ENCODE measurements at regions not wholly inside any gene's neighbourhood (a gene's known extent, or its start where the extent isn't known, plus 50 kb on each side); places are given as distances from the start of the nearest gene placed in this dataset.

DNA sequence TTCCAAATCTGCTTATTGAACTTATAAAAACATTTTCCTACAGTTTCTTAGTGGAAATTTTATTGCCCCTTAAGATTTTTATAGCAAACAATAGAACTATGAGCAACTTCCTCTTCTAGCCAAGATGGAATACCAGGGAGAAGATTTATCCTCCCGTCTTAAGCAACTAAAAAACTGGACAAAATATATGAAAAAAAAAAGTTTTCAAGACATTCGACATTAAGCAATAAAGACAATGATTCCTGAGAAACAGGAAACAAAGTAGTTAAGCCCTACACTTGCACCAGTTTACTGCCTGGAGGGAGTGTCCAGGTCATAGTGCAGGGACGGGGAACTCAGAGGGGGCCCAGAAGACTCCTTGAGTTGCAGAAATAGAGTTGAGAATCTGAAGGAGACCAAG is 516.1 kb upstream of the DIPK2B start:
- Mint-ChIP-seq H3K9me3 (no peaks in the 10 kb centered on the region), H3K36me3 (ENCODE audit: low read depth) (no peaks in the 10 kb centered on the region), H3K27ac (peak overlapping the region; percentile 21), H3K4me1 (ENCODE audit: low read depth) (peaks cover 84% of the 10 kb centered on the region), H3K4me3 (no peak overlapping the region), H3K27me3 (no peaks in the 10 kb centered on the region)

DNA sequence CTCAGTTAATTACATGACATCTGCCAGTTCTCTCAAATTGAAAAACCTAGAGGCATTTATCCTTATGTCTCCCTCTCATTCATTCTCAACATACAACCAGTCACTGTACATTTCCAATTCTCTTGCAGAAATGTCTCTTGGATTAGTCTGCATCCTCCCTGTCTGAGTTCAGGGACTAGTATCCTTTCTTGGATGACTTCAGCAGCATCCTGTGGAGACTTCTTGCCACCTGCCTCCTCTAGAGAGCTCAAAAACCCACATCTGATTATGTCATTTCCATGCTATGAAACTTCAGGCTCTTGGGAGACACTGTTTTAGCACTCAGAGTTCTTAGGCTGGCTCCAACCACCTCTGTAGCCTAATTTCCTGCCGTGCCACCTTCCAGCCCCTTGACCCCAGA is 515.1 kb upstream of the DIPK2B start:
- Mint-ChIP-seq H3K4me1 (ENCODE audit: low read depth) (peaks cover 93% of the 10 kb centered on the region), H3K9me3 (no peaks in the 10 kb centered on the region), H3K27ac (peak overlapping the region; percentile 87), H3K27me3 (no peaks in the 10 kb centered on the region), H3K36me3 (ENCODE audit: low read depth) (no peaks in the 10 kb centered on the region), H3K4me3 (peak overlapping the region; percentile 59)

DNA sequence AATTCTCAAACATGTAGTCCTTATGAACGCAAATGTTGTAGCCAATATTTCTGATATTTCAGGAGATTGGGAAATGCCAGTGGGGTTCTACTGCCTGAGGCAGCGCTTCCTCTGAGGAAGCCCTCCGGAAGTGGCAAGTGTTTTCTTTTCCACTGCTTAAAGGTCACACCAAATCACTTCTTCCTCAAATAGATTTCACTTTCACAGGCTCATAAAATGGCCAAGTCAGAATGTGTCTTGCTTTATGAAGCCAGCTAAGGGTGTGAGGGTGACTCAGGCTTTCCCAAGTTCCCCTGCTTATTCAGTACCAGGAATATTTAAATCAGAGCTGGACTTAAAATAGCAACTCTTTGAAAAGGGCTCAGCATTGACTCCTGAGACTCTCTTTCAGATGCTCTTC is 514.2 kb upstream of the DIPK2B start:
- H3K4me1 Mint-ChIP-seq (ENCODE audit: low read depth), result peaks cover 91% of the 10 kb centered on the region
- no peaks in the 10 kb centered on the region for H3K9me3 Mint-ChIP-seq
- peak overlapping the region; percentile 37 for H3K4me3 Mint-ChIP-seq
- no peaks in the 10 kb centered on the region for H3K27me3 Mint-ChIP-seq
- H3K36me3 Mint-ChIP-seq (ENCODE audit: low read depth), result no peaks in the 10 kb centered on the region
- H3K27ac Mint-ChIP-seq, result peak overlapping the region; percentile 87

DNA sequence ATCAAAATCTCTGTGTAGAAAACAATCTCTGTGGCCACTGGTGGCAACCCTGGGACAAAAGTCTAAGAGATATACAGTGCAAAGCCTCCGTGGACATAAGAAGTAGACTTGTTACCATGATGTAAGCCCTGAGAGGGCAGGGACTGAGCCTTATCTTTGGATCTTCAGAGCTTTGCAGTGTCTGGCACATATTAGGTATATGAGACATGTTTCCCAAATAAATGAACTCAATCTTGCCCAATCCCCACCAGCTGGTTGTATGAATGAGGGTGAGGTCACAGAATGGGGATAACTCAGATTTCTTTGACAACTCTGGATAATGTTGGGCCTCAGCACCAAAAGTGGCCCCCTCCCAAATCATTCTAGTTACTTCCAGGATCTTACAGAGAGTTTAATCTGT is 511.4 kb upstream of the DIPK2B start:
- no peaks in the 10 kb centered on the region for H3K36me3 Mint-ChIP-seq (ENCODE audit: low read depth)
- peaks cover 4% of the 10 kb centered on the region for H3K9me3 Mint-ChIP-seq
- H3K4me3 Mint-ChIP-seq, result no peak overlapping the region
- peak overlapping the region; percentile 94 for H3K27ac Mint-ChIP-seq
- H3K4me1 Mint-ChIP-seq (ENCODE audit: low read depth), result peaks cover 86% of the 10 kb centered on the region
- no peaks in the 10 kb centered on the region for H3K27me3 Mint-ChIP-seq

DNA sequence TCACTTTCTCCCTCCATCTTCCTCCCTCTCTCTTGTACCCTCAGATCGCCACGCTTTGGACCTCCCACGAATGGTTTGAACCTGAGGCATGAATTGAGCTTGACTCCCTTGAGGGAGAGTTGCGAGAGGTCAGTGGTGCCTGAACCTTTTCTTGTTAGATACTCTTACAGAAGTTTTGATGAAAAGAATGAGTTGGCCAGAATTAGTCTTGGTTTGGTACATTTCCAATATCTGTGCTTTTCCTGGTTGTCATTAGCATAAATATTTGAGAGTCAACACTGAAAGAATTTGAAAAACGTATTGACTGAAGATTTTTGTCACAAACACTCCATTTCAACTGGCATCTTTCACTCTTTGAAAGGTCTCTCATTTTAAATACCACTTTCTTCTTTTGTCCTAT is 510.6 kb upstream of the DIPK2B start:
- Mint-ChIP-seq H3K36me3 (ENCODE audit: low read depth) (no peaks in the 10 kb centered on the region), H3K4me3 (peak overlapping the region; percentile 60), H3K27ac (peak overlapping the region; percentile 94), H3K4me1 (ENCODE audit: low read depth) (peaks cover 78% of the 10 kb centered on the region), H3K27me3 (no peaks in the 10 kb centered on the region), H3K9me3 (peaks cover 4% of the 10 kb centered on the region)

DNA sequence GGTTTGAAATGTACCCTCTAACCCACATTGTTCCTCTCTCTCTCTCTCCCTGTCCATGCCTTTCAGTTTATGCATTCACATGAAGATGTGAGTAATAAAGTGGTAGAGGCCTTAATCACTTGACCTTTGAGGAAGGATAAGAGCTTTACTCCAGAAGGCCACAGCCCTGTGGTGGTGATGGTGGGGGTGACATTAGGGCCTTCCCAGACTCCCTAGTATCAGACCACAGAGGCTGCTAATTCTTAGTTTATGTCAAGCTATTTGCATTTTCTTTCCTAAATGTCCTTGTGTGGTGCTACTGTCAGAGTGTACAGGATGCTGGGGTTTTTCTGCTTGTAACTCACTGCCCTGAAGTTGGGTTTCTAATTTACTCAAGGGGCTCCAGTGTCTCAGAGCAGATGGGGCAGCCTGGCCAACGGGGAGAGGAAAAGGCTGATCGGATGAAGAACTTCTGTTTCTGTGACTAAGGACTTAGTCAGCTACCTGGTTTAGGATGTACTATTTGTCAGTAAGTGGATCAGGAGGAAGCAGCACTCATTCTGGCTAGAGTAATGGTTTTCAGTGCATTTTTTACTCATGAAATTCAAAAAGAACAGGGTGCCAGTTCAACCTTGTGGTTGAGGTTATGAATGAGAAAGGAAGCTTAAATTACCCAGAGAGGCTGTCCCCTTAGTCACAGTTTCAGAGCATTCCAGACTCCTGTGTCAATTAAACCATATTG is 509.6 kb upstream of the DIPK2B start:
- Mint-ChIP-seq H3K36me3 (ENCODE audit: low read depth) (no peaks in the 10 kb centered on the region), H3K9me3 (peaks cover 4% of the 10 kb centered on the region), H3K27ac (peak overlapping the region; percentile 94), H3K27me3 (no peaks in the 10 kb centered on the region), H3K4me1 (ENCODE audit: low read depth) (peaks cover 68% of the 10 kb centered on the region), H3K4me3 (peak overlapping the region; percentile 45)

DNA sequence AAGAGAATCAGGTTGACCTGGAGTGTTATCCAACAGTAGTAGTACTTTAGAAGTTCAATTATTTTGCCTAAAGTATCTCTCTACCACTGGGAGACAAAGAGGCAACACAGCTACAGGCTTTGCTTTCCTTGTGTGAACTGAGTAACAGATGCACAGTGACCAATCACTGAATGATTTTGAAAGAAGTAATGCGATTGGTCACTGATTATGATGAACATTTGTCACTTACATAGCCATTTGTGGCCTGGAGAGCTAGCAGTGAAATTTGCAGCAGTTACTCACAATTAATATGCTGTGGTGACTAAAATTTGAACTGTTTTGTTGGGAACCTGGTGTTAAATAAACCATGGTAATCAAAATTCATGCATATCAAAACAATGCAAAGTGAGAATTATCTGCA is 508.7 kb upstream of the DIPK2B start:
- Mint-ChIP-seq H3K27me3 (no peaks in the 10 kb centered on the region), H3K36me3 (ENCODE audit: low read depth) (no peaks in the 10 kb centered on the region), H3K27ac (peak overlapping the region; percentile 94), H3K4me1 (ENCODE audit: low read depth) (peaks cover 59% of the 10 kb centered on the region), H3K4me3 (peak overlapping the region; percentile 45), H3K9me3 (peaks cover 4% of the 10 kb centered on the region)

DNA sequence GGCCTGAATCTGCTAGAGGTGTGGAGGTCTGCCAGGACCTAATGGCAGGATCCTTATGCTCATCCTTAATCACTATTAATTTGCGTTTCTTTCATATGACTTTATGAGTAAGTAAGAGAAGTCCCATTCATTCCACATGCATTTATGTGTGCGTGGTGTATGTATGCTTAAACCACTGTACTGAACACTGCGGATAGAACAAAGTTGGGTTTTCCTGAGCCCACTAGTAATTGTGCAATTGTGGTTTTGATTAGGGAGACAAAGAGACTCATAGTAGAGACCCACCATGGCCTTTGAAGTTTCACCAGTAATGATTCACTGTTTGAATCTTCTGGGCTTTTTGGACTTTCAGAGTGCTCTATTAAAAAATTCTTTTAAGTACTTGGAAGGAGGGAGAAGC is 498.5 kb upstream of the DIPK2B start:
- peaks cover 36% of the 10 kb centered on the region for H3K4me1 Mint-ChIP-seq (ENCODE audit: low read depth)
- no peak overlapping the region for H3K4me3 Mint-ChIP-seq
- no peaks in the 10 kb centered on the region for H3K36me3 Mint-ChIP-seq (ENCODE audit: low read depth)
- H3K9me3 Mint-ChIP-seq, result peaks cover 5% of the 10 kb centered on the region
- H3K27me3 Mint-ChIP-seq, result no peaks in the 10 kb centered on the region
- H3K27ac Mint-ChIP-seq, result peak overlapping the region; percentile 87

DNA sequence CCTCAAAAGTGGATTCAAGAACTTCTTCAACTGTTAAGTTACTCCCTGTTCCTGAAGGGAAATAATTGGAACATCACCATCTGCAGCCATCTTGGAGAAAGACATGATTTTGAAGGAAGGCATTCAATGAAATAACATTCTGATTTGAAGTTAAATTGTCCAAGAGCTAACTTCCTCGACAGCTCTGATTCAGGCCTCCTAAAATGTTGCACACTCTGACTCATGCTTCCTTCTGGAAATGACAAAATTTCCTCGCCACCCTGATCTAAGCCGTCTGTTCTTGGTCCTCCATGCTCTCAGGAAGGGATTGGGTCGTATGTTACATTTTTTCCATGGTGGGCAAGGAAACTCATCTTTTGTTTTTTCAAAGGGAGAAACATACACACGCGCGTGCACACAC is 496.9 kb upstream of the DIPK2B start:
- no peaks in the 10 kb centered on the region for H3K36me3 Mint-ChIP-seq (ENCODE audit: low read depth)
- peak overlapping the region; percentile 62 for H3K27ac Mint-ChIP-seq
- no peaks in the 10 kb centered on the region for H3K27me3 Mint-ChIP-seq
- no peak overlapping the region for H3K4me3 Mint-ChIP-seq
- peaks cover 9% of the 10 kb centered on the region for H3K9me3 Mint-ChIP-seq
- H3K4me1 Mint-ChIP-seq (ENCODE audit: low read depth), result peaks cover 36% of the 10 kb centered on the region

DNA sequence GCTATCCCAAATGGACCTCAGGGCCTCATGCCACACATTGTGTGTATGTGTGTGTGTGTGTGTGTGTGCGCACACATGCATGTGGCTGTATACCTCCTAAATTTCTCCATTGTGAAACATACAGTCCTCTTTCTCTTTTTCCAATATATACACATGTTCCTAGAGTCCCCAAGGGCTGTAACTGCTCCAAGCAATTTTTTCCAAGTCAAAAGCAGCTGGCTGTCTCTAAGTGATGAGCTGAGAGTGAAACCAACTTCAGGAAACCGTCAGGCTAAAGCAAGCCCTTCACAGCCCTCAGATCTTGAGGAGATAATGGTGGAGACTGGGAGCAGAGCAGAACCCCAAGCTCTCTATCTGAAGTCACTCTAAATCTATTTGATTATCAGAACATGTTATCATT is 496.1 kb upstream of the DIPK2B start:
- H3K4me1 Mint-ChIP-seq (ENCODE audit: low read depth), result peaks cover 36% of the 10 kb centered on the region
- H3K27me3 Mint-ChIP-seq, result no peaks in the 10 kb centered on the region
- no peak overlapping the region for H3K4me3 Mint-ChIP-seq
- peaks cover 9% of the 10 kb centered on the region for H3K9me3 Mint-ChIP-seq
- no peaks in the 10 kb centered on the region for H3K36me3 Mint-ChIP-seq (ENCODE audit: low read depth)
- H3K27ac Mint-ChIP-seq, result no peak overlapping the region

DNA sequence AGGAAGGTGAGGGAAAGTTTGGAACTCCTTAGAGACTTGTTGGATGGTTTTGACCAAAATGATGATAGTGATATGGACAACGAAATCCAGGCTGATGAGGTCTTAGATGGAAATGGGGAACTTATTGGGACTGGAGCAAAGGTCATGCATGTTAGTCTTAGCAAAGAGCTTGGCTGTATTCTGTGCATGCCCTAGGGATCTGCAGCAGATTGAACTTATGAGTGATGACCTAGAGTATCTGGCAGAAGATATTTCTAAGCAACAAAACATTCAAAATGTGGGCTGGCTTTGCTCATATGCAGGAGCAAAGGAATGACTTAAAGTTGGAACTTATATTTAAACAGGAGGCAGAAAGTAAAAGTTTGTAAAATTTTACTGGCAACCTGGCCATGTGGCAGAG is 489.3 kb upstream of the DIPK2B start:
- Mint-ChIP-seq H3K4me3 (no peak overlapping the region), H3K36me3 (ENCODE audit: low read depth) (no peaks in the 10 kb centered on the region), H3K27ac (no peak overlapping the region), H3K27me3 (peaks cover 2% of the 10 kb centered on the region), H3K9me3 (peaks cover 9% of the 10 kb centered on the region), H3K4me1 (ENCODE audit: low read depth) (no peaks in the 10 kb centered on the region)

DNA sequence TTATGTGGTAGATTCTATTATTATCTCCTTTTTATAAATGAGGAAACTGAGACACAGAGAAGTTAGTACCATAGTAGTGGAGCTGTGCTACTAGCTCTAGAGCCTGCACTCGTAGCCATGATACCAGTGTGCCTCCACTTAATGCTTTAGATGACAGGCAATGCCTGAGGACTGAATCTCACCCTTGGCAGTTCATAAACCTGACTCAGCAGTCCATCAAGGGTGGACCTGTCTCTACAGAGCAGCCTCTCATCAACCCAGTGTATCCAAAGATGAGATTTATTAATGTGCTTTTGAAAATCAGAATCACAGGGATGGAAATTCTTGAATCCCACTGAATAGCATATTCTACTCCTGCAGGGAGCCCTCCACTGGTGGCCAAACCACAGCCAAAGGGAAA is 483.2 kb upstream of the DIPK2B start:
- Mint-ChIP-seq H3K36me3 (ENCODE audit: low read depth) (no peaks in the 10 kb centered on the region), H3K9me3 (no peaks in the 10 kb centered on the region), H3K27ac (no peak overlapping the region), H3K4me1 (ENCODE audit: low read depth) (no peaks in the 10 kb centered on the region), H3K4me3 (no peak overlapping the region), H3K27me3 (peaks cover 3% of the 10 kb centered on the region)

DNA sequence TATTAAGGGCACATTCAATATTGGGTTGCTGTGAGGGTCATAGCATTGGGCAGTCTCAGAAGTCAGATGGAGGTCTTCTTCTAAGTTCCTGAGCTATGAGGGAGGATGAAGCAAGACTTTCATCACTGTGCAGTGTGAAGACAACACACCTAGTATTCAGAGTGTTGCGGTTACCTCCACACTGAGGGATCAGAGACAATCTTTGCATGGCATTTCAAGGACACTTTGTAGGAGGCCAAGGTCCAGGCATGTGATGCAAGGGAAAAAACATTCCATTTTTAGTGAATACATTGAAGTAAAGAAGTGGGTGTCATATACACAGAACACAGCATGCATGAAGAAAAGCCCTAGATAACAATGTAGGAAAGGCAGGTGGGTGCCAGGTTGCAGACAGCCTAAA is 481.2 kb upstream of the DIPK2B start:
- peaks cover 3% of the 10 kb centered on the region for H3K27me3 Mint-ChIP-seq
- H3K4me3 Mint-ChIP-seq, result no peak overlapping the region
- no peaks in the 10 kb centered on the region for H3K4me1 Mint-ChIP-seq (ENCODE audit: low read depth)
- no peaks in the 10 kb centered on the region for H3K36me3 Mint-ChIP-seq (ENCODE audit: low read depth)
- H3K27ac Mint-ChIP-seq, result no peak overlapping the region
- no peaks in the 10 kb centered on the region for H3K9me3 Mint-ChIP-seq

DNA sequence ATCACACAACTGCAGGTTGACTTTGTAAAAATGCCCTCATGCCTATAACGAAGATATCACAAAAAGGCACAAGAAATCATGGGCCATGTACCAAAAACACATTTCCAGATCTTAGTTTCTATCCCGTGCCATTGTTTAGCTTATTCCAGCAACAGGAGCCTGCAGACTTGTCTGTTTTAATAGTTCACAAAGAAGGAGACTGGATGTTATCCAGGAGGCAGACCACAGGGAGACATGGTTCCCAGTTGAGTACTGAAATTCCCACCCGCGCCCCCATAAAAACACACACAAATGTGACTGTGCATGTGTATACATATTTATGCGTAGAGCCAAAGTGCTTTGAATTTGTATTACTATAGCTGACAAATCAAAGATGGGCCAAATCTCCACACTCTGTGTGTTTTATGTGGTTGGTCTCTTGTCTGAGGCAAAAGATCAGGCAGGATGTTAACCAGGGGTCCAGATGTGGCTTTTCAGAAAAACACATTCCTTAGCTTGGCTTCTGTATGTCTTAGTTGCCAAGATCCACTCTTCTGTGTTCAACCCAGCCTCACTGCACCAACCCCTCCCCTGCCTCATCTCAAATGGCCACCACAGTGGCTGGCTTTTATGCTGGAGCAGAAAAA is 469.2 kb upstream of the DIPK2B start:
- Mint-ChIP-seq H3K27me3 (no peaks in the 10 kb centered on the region), H3K27ac (no peak overlapping the region), H3K4me3 (no peak overlapping the region), H3K36me3 (ENCODE audit: low read depth) (no peaks in the 10 kb centered on the region), H3K4me1 (ENCODE audit: low read depth) (no peaks in the 10 kb centered on the region), H3K9me3 (no peaks in the 10 kb centered on the region)

DNA sequence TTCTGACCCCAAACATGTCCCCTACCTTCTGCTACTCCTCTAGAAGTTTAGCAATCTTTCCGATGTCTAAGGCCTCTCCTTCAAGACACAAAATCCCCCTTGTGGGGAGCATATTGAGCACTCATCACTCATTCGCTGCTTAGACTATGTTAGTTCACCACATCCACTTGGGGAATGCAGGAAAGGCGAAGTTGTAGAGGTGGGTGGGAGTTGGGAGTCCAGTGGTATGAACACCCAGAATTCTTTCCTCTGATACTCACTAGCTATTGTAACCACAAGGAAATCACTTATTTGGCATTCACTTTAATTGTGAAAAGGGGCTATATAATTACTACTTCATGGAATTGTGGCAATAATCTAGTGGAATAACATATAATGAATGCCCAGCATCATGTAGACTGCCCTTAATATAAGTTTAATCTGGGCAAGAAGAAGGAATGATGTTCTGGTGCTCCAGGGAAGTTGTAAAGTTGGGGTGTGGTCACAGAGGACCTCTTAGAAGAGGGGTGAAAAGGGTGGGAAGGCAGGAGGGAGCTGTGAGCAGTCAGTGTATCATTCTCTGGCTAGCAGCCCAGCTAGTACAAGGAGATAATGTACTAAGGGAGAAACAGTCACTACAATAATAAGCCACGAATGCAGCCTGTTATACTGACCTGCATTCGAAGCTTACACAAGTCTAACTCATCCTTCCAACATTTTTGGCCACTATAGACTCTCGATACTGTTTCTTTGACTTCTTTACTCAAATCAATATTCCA is 468.2 kb upstream of the DIPK2B start:
- Mint-ChIP-seq H3K9me3 (no peaks in the 10 kb centered on the region), H3K36me3 (ENCODE audit: low read depth) (no peaks in the 10 kb centered on the region), H3K4me1 (ENCODE audit: low read depth) (no peaks in the 10 kb centered on the region), H3K27me3 (no peaks in the 10 kb centered on the region), H3K27ac (no peak overlapping the region), H3K4me3 (no peak overlapping the region)
